Gastroesophageal sphincter (tissue), 3 donors: ENCODE measurements at regions not wholly inside any gene's neighbourhood (a gene's known extent, or its start where the extent isn't known, plus 50 kb on each side); places are given as distances from the start of the nearest gene placed in this dataset.

Experiments used
- EP300 ChIP-seq: sonication (generic); formaldehyde crosslinking; IDR thresholded peaks from one replicate; pipeline ENCODE4 v1.6.1; 2017; ENCODE audit warnings: antibody characterized with exemption, mild to moderate bottlenecking
- POLR2AphosphoS5 ChIP-seq: sonication (generic); formaldehyde crosslinking; IDR thresholded peaks from one replicate; pipeline ENCODE4 v1.6.1; 2017; ENCODE audit warnings: antibody characterized with exemption
- TF ChIP-seq, protein P1 (sequence below), 4 experiments: fragments of 200-600 bp in 2 of 4; fragments of 450-650 bp in 2 of 4; sonication (generic) in 1 of 4; IDR thresholded peaks; one replicate each; pipeline ENCODE4 v1.5.1; 2017 to 2019; ENCODE audit warnings: antibody characterized with exemption in 4 of 4, mild to moderate bottlenecking in 2 of 4, moderate library complexity in 2 of 4

DNA sequence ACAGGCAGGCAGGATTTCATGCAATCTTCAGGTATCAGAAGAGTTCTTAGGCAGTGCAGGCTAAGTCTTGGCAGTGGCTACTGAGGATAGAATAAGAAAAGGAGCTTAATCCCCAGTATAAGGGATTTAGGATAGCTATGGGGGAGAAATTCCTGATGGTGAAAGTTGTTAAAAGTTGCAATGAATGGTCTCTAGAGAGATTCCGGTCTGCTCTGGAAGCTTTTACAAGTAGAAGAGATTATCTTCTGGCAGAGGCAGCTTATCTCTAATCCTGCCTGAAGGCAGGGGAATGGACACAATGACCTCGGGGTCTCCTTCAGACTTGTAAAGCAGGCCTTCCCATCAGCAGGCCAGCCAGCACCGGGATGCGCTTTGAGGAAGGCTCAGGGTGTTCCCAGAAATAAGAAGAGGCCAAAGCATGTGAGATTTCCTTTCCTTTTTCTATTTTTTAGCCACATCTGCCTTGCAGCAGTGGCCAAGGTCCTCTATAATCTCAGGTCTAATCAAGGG lies 253.9 kb upstream of the KLHL29 start:
- TF ChIP-seq, protein P1, sequence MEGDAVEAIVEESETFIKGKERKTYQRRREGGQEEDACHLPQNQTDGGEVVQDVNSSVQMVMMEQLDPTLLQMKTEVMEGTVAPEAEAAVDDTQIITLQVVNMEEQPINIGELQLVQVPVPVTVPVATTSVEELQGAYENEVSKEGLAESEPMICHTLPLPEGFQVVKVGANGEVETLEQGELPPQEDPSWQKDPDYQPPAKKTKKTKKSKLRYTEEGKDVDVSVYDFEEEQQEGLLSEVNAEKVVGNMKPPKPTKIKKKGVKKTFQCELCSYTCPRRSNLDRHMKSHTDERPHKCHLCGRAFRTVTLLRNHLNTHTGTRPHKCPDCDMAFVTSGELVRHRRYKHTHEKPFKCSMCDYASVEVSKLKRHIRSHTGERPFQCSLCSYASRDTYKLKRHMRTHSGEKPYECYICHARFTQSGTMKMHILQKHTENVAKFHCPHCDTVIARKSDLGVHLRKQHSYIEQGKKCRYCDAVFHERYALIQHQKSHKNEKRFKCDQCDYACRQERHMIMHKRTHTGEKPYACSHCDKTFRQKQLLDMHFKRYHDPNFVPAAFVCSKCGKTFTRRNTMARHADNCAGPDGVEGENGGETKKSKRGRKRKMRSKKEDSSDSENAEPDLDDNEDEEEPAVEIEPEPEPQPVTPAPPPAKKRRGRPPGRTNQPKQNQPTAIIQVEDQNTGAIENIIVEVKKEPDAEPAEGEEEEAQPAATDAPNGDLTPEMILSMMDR (IDR thresholded peaks at IDR 0.05), result no peak
- TF ChIP-seq POLR2AphosphoS5, result no peak
- no peak for TF ChIP-seq EP300
